22Rv1 (cell line): ENCODE measurements at regions not wholly inside any gene's neighbourhood (a gene's known extent, or its start where the extent isn't known, plus 50 kb on each side); places are given as distances from the start of the nearest gene placed in this dataset.

Experiments
- CTCF ChIP-seq: fragments of 450-650 bp; IDR thresholded peaks from 2 replicates; pipeline ENCODE4 v1.5.1; 2017; ENCODE audit warnings: mild to moderate bottlenecking
- ZFX ChIP-seq: fragments of 450-650 bp; IDR thresholded peaks from 2 replicates; pipeline ENCODE4 v1.6.1; 2017; ENCODE audit warnings: antibody characterized with exemption, borderline replicate concordance

- TF ChIP-seq ZFX (no peak), CTCF (no peak)
Observed at GRCh38 chr7:15073301-15073700, 170.8 kb upstream of the DGKB start.
